ENCODE measurements at regions not wholly inside any gene's neighbourhood (a gene's known extent, or its start where the extent isn't known, plus 50 kb on each side); places are given as distances from the start of the nearest gene placed in this dataset.
"Not testable (repeated sequence)": the region's sequence is repeated elsewhere in the genome, so short reads cannot be mapped to it uniquely, and the experiment has no call there.

DNA sequence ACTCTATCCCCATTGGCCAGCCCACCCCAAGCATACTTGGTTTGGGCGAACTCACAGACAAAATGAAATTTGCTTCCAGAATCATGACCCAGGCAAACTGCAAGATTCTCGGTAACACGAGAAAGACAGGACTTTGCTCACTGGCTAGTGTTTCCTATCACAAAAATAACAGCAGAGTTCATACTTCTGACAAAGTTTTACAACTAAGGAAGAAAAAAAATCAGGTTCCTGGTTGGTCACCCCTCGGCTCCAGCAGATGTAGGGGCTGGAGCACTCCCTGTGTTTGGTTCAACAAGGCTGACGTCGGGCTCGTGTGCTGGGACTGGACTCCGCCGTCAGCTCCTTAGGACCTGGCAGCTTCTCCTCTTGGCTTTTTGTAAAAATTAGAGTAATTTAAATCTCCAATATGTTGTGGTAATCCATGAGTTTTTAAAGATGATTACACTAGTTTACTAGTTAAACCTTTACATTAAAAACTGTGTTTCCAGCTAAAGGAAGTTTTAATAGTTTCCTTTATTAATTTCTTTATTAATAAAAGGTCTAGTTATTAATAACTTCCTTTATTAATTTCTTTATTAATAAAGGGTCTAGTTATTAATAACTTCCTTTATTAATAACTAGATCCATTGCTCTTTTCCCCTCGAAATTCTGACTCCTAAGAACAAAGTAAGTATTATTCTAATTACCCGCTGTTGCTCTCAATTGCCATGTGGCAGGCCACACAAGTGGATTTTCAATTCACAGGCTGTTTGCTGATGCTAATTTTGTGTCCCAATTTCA is 115.6 kb upstream of the RNF32 start:
- TF ChIP-seq, protein P1, sequence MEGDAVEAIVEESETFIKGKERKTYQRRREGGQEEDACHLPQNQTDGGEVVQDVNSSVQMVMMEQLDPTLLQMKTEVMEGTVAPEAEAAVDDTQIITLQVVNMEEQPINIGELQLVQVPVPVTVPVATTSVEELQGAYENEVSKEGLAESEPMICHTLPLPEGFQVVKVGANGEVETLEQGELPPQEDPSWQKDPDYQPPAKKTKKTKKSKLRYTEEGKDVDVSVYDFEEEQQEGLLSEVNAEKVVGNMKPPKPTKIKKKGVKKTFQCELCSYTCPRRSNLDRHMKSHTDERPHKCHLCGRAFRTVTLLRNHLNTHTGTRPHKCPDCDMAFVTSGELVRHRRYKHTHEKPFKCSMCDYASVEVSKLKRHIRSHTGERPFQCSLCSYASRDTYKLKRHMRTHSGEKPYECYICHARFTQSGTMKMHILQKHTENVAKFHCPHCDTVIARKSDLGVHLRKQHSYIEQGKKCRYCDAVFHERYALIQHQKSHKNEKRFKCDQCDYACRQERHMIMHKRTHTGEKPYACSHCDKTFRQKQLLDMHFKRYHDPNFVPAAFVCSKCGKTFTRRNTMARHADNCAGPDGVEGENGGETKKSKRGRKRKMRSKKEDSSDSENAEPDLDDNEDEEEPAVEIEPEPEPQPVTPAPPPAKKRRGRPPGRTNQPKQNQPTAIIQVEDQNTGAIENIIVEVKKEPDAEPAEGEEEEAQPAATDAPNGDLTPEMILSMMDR (IDR thresholded peaks at IDR 0.05; ENCODE audit: poor library complexity, severe bottlenecking) = no peak
- H3K4me1 ChIP-seq (ENCODE audit: insufficient read depth, poor library complexity, severe bottlenecking) = no peaks in the 10 kb centered on the region
- H3K9me3 ChIP-seq (ENCODE audit: severe bottlenecking) = no peaks in the 10 kb centered on the region
- H3K4me3 ChIP-seq (ENCODE audit: severe bottlenecking) = no peak overlapping the region
- H3K36me3 ChIP-seq (ENCODE audit: low read depth) = no peaks in the 10 kb centered on the region
- ATAC-seq (ENCODE audit: low read depth) (no peak), DNase-seq (ENCODE audit: low spot score) (no peak)
- no peak overlapping the region for H3K27ac ChIP-seq (ENCODE audit: poor library complexity, severe bottlenecking)
- H3K27me3 ChIP-seq (ENCODE audit: insufficient read depth, poor library complexity, severe bottlenecking) = peaks cover 5% of the 10 kb centered on the region

DNA sequence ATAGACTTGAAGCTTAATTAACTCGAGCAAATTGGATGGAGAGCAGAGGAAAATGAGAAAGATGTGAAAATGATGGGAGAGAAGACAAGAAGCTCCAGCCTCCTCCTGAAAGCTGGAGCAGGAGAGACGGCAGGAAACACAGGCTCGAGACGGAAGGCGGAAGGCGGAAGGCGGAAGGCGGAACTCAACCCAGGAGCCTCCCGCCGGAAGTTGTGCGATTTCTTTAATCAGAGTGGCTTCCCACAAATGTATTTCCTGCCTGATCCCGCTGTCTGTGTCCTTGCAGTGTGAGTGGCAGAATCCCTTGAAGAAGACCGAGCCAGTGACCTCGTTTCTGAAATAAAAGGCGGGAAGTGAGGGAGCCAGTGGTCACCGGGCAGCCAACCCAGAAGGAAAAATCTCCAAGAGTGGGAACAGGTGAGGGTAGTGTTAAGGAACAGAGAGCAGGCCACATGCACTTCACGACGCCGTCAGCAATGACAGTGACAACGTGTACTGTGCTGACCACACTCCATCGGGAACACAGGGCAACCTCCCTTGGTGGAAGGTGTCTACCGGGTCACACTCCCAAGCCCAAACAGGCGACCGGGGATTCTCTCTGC is 117.0 kb upstream of the RNF32 start:
- ATAC-seq (ENCODE audit: low read depth) (no peak), DNase-seq (ENCODE audit: low spot score) (no peak)
- Histone ChIP-seq H3K9me3 (ENCODE audit: severe bottlenecking) (no peaks in the 10 kb centered on the region), H3K27ac (ENCODE audit: poor library complexity, severe bottlenecking) (no peak overlapping the region), H3K4me3 (ENCODE audit: severe bottlenecking) (no peak overlapping the region), H3K4me1 (ENCODE audit: insufficient read depth, poor library complexity, severe bottlenecking) (no peaks in the 10 kb centered on the region), H3K36me3 (ENCODE audit: low read depth) (no peaks in the 10 kb centered on the region), H3K27me3 (ENCODE audit: insufficient read depth, poor library complexity, severe bottlenecking) (peaks cover 5% of the 10 kb centered on the region)
- TF ChIP-seq, protein P1 (IDR thresholded peaks at IDR 0.05; ENCODE audit: poor library complexity, severe bottlenecking) = no peak

DNA sequence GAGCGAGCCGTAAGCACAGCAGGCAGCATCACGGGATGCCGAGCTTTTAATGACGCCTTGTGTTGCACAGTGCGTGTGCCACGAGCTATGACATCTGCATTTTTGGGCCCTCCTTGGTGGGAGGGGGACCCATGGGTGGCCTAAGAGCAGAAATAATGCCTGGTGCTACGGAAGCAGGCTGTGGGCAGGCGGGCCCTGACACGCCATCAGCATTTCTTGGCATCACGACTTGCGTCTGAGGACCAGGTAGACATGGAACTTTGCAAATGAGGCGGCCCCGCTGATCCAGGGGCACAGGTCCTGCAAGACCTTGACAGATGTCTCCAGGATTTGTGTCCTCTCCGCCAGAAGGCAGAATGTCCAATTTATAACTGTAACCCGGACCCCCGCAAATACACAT is 117.8 kb upstream of the RNF32 start:
- DNase-seq (ENCODE audit: low spot score) (no peak), ATAC-seq (ENCODE audit: low read depth) (no peak)
- no peaks in the 10 kb centered on the region for H3K9me3 ChIP-seq (ENCODE audit: severe bottlenecking)
- H3K4me3 ChIP-seq (ENCODE audit: severe bottlenecking) = no peak overlapping the region
- H3K27ac ChIP-seq (ENCODE audit: poor library complexity, severe bottlenecking) = no peak overlapping the region
- H3K27me3 ChIP-seq (ENCODE audit: insufficient read depth, poor library complexity, severe bottlenecking) = peaks cover 5% of the 10 kb centered on the region
- H3K4me1 ChIP-seq (ENCODE audit: insufficient read depth, poor library complexity, severe bottlenecking) = no peaks in the 10 kb centered on the region
- TF ChIP-seq, protein P1 (IDR thresholded peaks at IDR 0.05; ENCODE audit: poor library complexity, severe bottlenecking) = no peak
- H3K36me3 ChIP-seq (ENCODE audit: low read depth) = no peaks in the 10 kb centered on the region

DNA sequence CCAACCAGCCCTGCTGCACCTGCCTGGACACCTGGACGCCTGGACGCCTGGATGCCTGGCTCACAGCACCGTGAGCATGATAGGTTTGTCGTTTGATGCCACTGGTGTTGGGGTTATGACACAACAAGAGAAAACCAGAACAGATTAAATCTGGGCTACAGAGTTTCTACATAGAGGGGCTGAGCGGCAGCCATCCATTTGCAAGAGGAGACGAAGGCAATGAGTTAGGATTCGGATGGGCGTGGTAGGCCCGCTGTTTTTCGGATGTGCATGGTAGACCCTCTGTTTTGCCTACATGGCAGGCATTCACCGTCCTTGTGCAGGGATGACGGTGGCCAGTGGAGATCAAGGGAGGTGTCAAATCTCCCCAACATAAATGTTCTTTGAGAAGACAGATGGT is 121.5 kb upstream of the RNF32 start:
- Histone ChIP-seq H3K27ac (ENCODE audit: poor library complexity, severe bottlenecking) (no peak overlapping the region), H3K4me1 (ENCODE audit: insufficient read depth, poor library complexity, severe bottlenecking) (no peaks in the 10 kb centered on the region), H3K9me3 (ENCODE audit: severe bottlenecking) (no peaks in the 10 kb centered on the region), H3K4me3 (ENCODE audit: severe bottlenecking) (no peak overlapping the region), H3K27me3 (ENCODE audit: insufficient read depth, poor library complexity, severe bottlenecking) (peaks cover 5% of the 10 kb centered on the region), H3K36me3 (ENCODE audit: low read depth) (no peaks in the 10 kb centered on the region)
- ATAC-seq (ENCODE audit: low read depth) = no peak
- DNase-seq (ENCODE audit: low spot score) = no peak
- TF ChIP-seq, protein P1 (IDR thresholded peaks at IDR 0.05; ENCODE audit: poor library complexity, severe bottlenecking) = no peak

DNA sequence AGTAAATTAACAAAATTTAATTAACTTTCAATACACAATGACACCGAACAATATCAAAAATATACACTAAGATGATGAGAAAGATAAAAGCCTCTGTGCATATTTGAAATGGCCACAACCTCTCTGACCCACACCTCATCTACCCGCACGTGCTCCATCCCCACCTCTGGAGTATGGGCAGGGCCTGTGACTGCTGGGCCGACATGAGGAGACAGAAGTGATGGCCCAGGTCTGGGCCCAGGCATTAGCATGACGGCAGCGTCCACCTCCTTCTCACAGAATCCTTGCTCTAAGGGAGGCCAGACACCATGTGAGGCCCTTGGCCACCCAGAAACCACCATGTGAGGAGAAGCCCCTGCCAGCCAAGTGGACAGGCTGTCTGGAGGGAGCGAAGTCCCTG is 122.1 kb upstream of the RNF32 start:
- TF ChIP-seq, protein P1 (IDR thresholded peaks at IDR 0.05; ENCODE audit: poor library complexity, severe bottlenecking) = no peak
- no peak overlapping the region for H3K4me3 ChIP-seq (ENCODE audit: severe bottlenecking)
- H3K9me3 ChIP-seq (ENCODE audit: severe bottlenecking) = no peaks in the 10 kb centered on the region
- no peaks in the 10 kb centered on the region for H3K4me1 ChIP-seq (ENCODE audit: insufficient read depth, poor library complexity, severe bottlenecking)
- H3K27me3 ChIP-seq (ENCODE audit: insufficient read depth, poor library complexity, severe bottlenecking) = peaks cover 5% of the 10 kb centered on the region
- H3K27ac ChIP-seq (ENCODE audit: poor library complexity, severe bottlenecking) = no peak overlapping the region
- no peaks in the 10 kb centered on the region for H3K36me3 ChIP-seq (ENCODE audit: low read depth)
- DNase-seq (ENCODE audit: low spot score) = no peak
- no peak for ATAC-seq (ENCODE audit: low read depth)

DNA sequence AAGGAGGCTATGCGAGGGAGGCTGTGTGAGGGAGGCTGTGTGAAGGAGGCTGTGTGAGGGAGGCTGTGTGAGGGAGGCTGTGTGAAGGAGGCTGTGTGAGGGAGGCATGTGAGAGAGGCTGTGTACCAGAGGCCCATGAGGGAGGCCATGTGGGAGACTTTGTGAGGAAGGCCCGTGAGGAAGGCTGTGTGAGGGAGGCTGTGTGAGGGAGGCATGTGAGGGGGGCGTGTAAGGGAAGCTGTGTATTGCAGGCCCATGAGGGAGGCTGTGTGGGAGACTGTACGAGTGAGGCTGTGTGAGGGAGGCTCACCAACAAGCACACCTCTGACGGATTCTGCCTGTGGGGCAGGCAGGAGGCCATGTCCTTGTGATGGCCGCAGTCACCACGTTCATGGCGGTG is 122.7 kb upstream of the RNF32 start:
- not testable (repeated sequence) for H3K9me3 ChIP-seq (ENCODE audit: severe bottlenecking); H3K36me3 ChIP-seq (ENCODE audit: low read depth)

More for the DNA sequence above, 122.7 kb upstream of the RNF32 start:
- not testable (repeated sequence) for DNase-seq (ENCODE audit: low spot score); ATAC-seq (ENCODE audit: low read depth); H3K4me1 ChIP-seq (ENCODE audit: insufficient read depth, poor library complexity, severe bottlenecking); H3K4me3 ChIP-seq (ENCODE audit: severe bottlenecking); H3K27ac ChIP-seq (ENCODE audit: poor library complexity, severe bottlenecking); H3K27me3 ChIP-seq (ENCODE audit: insufficient read depth, poor library complexity, severe bottlenecking)

Data from RWPE2 (cell line).